CD14-positive monocyte (primary cell): ENCODE measurements at regions not wholly inside any gene's neighbourhood (a gene's known extent, or its start where the extent isn't known, plus 50 kb on each side); places are given as distances from the start of the nearest gene placed in this dataset.

ENCODE experiments used
- DNase-seq, 3 donors: peaks; one replicate each; pipeline ENCODE4 v3.0.0-alpha.2; 2011 to 2022
- H2AFZ ChIP-seq: 2 replicates; pipeline ENCODE4 v1.6.0; 2012; ENCODE audit warnings: mild to moderate bottlenecking, low read depth, low read length, inconsistent platforms; ENCODE audit not compliant: insufficient read depth, poor library complexity, severe bottlenecking
- H3K27ac ChIP-seq, 2 donors: 1 replicate in 1 of 2; 2 replicates in 1 of 2; pipeline ENCODE4 v1.5.1; 2012 to 2013; ENCODE audit warnings: low read length in 2 of 2, control low read depth in 1 of 2, inconsistent platforms in 1 of 2, low read depth in 1 of 2, mild to moderate bottlenecking in 1 of 2
- H3K27me3 ChIP-seq, 2 donors: one replicate each; pipeline versions ENCODE4 v1.6.0 to v1.6.1; 2011 to 2013; ENCODE audit warnings: low read length in 2 of 2; ENCODE audit not compliant: control insufficient read depth in 2 of 2, insufficient read depth in 2 of 2
- H3K36me3 ChIP-seq, 2 donors: replicated peaks in 1 of 2; 1 replicate in 1 of 2; 2 replicates in 1 of 2; pipeline versions ENCODE4 v1.5.1 to v1.6.1; 2012 to 2013; ENCODE audit warnings: low read length in 2 of 2, control low read depth in 1 of 2, inconsistent platforms in 1 of 2, mild to moderate bottlenecking in 1 of 2; ENCODE audit not compliant: insufficient read depth in 2 of 2, control insufficient read depth in 1 of 2
- H3K4me1 ChIP-seq, 2 donors: 1 replicate in 1 of 2; 2 replicates in 1 of 2; pipeline versions ENCODE4 v1.5.1 to v1.6.1; 2012 to 2013; ENCODE audit warnings: low read length in 2 of 2, control low read depth in 1 of 2, inconsistent platforms in 1 of 2, mild to moderate bottlenecking in 1 of 2, moderate library complexity in 1 of 2; ENCODE audit not compliant: insufficient read depth in 2 of 2, control insufficient read depth in 1 of 2
- H3K4me2 ChIP-seq: replicated peaks from 2 replicates; pipeline ENCODE3; 2012; ENCODE audit warnings: low read length, moderate library complexity, mild to moderate bottlenecking; ENCODE audit not compliant: poor library complexity, severe bottlenecking; ENCODE audit errors: extremely low read depth
- H3K4me3 ChIP-seq, 3 experiments: fragments of 200-600 bp in 1 of 3; sonication (generic) in 1 of 3; replicated peaks in 1 of 3; 1 replicate in 2 of 3; 2 replicates in 1 of 3; pipeline ENCODE4 v1.5.1; 2011 to 2013; ENCODE audit warnings: low read length in 3 of 3, mild to moderate bottlenecking in 3 of 3, control low read depth in 2 of 3, low read depth in 2 of 3, inconsistent platforms in 1 of 3, moderate library complexity in 1 of 3
- H3K79me2 ChIP-seq: 2 replicates; pipeline ENCODE4 v1.6.0; 2012; ENCODE audit warnings: mild to moderate bottlenecking, control low read depth, inconsistent platforms, low read length, moderate library complexity; ENCODE audit not compliant: insufficient read depth
- H3K9ac ChIP-seq: 2 replicates; pipeline ENCODE4 v1.6.0; 2017; ENCODE audit warnings: low read length, mild to moderate bottlenecking; ENCODE audit not compliant: insufficient read depth, poor library complexity, severe bottlenecking
- H3K9me3 ChIP-seq, 2 donors: replicated peaks in 1 of 2; 1 replicate in 1 of 2; 2 replicates in 1 of 2; pipeline versions ENCODE4 v1.5.1 to v1.6.1; 2012 to 2013; ENCODE audit warnings: low read length in 2 of 2, control low read depth in 1 of 2; ENCODE audit not compliant: control insufficient read depth in 1 of 2, insufficient read depth in 1 of 2
- H4K20me1 ChIP-seq: 2 replicates; pipeline ENCODE4 v1.6.0; 2012; ENCODE audit warnings: mild to moderate bottlenecking, low read length, control low read depth, moderate library complexity; ENCODE audit not compliant: insufficient read depth
- H3K27ac Mint-ChIP-seq, 7 donors: one replicate each; pipeline ENCODE4 v1.8.0; 2020; ENCODE audit warnings: mild to moderate bottlenecking in 7 of 7, mixed read lengths in 7 of 7, moderate library complexity in 6 of 7, inconsistent platforms in 2 of 7
- H3K27me3 Mint-ChIP-seq, 3 donors: one replicate each; pipeline ENCODE4 v1.8.0; 2021 to 2022; ENCODE audit warnings: low read depth in 3 of 3, mild to moderate bottlenecking in 3 of 3, mixed read lengths in 3 of 3, moderate library complexity in 3 of 3, inconsistent platforms in 1 of 3
- H3K36me3 Mint-ChIP-seq, 2 donors: one replicate each; pipeline ENCODE4 v1.8.0; 2020; ENCODE audit warnings: mixed read lengths in 2 of 2, inconsistent platforms in 1 of 2, mild to moderate bottlenecking in 1 of 2
- H3K4me1 Mint-ChIP-seq: one replicate; pipeline ENCODE4 v1.8.0; 2020; ENCODE audit warnings: mild to moderate bottlenecking, mixed read lengths
- H3K4me3 Mint-ChIP-seq, 2 donors: one replicate each; pipeline ENCODE4 v1.8.0; 2020; ENCODE audit warnings: mild to moderate bottlenecking in 2 of 2, mixed read lengths in 2 of 2, moderate library complexity in 1 of 2
- H3K9me3 Mint-ChIP-seq, 7 donors: one replicate each; pipeline ENCODE4 v1.8.0; 2020 to 2022; ENCODE audit warnings: mixed read lengths in 7 of 7, mild to moderate bottlenecking in 6 of 7, moderate library complexity in 6 of 7, inconsistent platforms in 2 of 7
- CTCF ChIP-seq: fragments of 200-600 bp; IDR thresholded peaks from one replicate; pipeline ENCODE4 v1.8.0; 2022; ENCODE audit warnings: antibody characterized with exemption, mild to moderate bottlenecking
- WGBS: methylation state at CpG from one replicate; pipeline ENCODE4 v1.1.5; 2013; ENCODE audit warnings: missing lambda C conversion rate; ENCODE audit not compliant: insufficient coverage; 5-methylcytosine and 5-hydroxymethylcytosine counted together
- intact Hi-C, 2 donors: fragments of 100-400 bp; cut with micrococcal nuclease; formaldehyde crosslinking; loops; one replicate each; pipeline versions ENCODE4 v1.15.0 to v1.15.1; 2023

- H3K9ac ChIP-seq: no peak overlapping the region
- intact Hi-C loops: no loop called here
- Mint-ChIP-seq H3K9me3 (peaks cover 0 to 8% (median 0%) of the 10 kb centered on the region in 7 donors), H3K27ac (no peak overlapping the region), H3K27me3 (peaks cover 0 to 2% (median 0%) of the 10 kb centered on the region in 3 donors), H3K4me3 (no peak overlapping the region), H3K4me1 (peaks cover 14% of the 10 kb centered on the region), H3K36me3 (peaks cover 0 to 2% of the 10 kb centered on the region in 2 donors)
- H3K79me2 ChIP-seq: no peaks in the 10 kb centered on the region
- no peaks in the 10 kb centered on the region for H3K36me3 ChIP-seq
- TF ChIP-seq CTCF: no peak
- H3K27me3 ChIP-seq: no peaks in the 10 kb centered on the region
- no peaks in the 10 kb centered on the region for H3K4me1 ChIP-seq
- H3K9me3 ChIP-seq: no peaks in the 10 kb centered on the region
- 90% methylated on average over 6 of the region's 9 CpGs for WGBS
- no peaks in the 10 kb centered on the region for H4K20me1 ChIP-seq
- no peak overlapping the region for H3K27ac ChIP-seq
- H3K4me3 ChIP-seq: no peak overlapping the region
- H3K4me2 ChIP-seq: no peak overlapping the region
- no peak overlapping the region for H2AFZ ChIP-seq
- no peak for DNase-seq
These were observed 94.4 kb upstream of the CD93 start for GRCh38 chr20:23180451-23180921.

- H3K79me2 ChIP-seq: no peaks in the 10 kb centered on the region
- WGBS: no CpG with 5 or more reads among the region's 1 CpG
- peaks cover 14% of the 10 kb centered on the region for H3K4me1 Mint-ChIP-seq
- no peak for DNase-seq
- no peak overlapping the region for H3K4me2 ChIP-seq
- no peak overlapping the region for H3K4me3 ChIP-seq
- intact Hi-C loops: no loop called here
- TF ChIP-seq CTCF: no peak
- no peak overlapping the region for H3K4me3 Mint-ChIP-seq
- H3K27ac ChIP-seq: no peak overlapping the region
- H3K36me3 Mint-ChIP-seq: peaks cover 0 to 2% of the 10 kb centered on the region in 2 donors
- no peak overlapping the region for H3K9ac ChIP-seq
- H3K4me1 ChIP-seq: no peaks in the 10 kb centered on the region
- no peaks in the 10 kb centered on the region for H3K27me3 ChIP-seq
- H3K27ac Mint-ChIP-seq: no peak overlapping the region
- no peaks in the 10 kb centered on the region for H4K20me1 ChIP-seq
- H3K9me3 ChIP-seq: no peaks in the 10 kb centered on the region
- H2AFZ ChIP-seq: no peak overlapping the region
- H3K27me3 Mint-ChIP-seq: peaks cover 0 to 2% (median 0%) of the 10 kb centered on the region in 3 donors
- H3K36me3 ChIP-seq: no peaks in the 10 kb centered on the region
- H3K9me3 Mint-ChIP-seq: peaks cover 0 to 8% (median 0%) of the 10 kb centered on the region in 7 donors
These were observed 93.8 kb upstream of the CD93 start for GRCh38 chr20:23179766-23180403.
